Fibroblast of pulmonary artery (primary cell): ENCODE measurements at regions not wholly inside any gene's neighbourhood (a gene's known extent, or its start where the extent isn't known, plus 50 kb on each side); places are given as distances from the start of the nearest gene placed in this dataset.

ENCODE experiments used
- DNase-seq: peaks from one replicate; pipeline ENCODE4 v3.0.0-alpha.2; 2010; ENCODE audit warnings: low read depth
- H3K4me3 ChIP-seq: replicated peaks from 2 replicates; pipeline ENCODE4 v1.5.1; 2011; ENCODE audit warnings: low read depth, mild to moderate bottlenecking, control low read depth, low read length, moderate library complexity
- TF ChIP-seq, protein P1 (sequence below): IDR thresholded peaks from 2 replicates; pipeline ENCODE4 v1.5.1; 2011; ENCODE audit warnings: mild to moderate bottlenecking, control low read depth, low read length, inconsistent platforms; ENCODE audit errors: missing control alignments

DNA sequence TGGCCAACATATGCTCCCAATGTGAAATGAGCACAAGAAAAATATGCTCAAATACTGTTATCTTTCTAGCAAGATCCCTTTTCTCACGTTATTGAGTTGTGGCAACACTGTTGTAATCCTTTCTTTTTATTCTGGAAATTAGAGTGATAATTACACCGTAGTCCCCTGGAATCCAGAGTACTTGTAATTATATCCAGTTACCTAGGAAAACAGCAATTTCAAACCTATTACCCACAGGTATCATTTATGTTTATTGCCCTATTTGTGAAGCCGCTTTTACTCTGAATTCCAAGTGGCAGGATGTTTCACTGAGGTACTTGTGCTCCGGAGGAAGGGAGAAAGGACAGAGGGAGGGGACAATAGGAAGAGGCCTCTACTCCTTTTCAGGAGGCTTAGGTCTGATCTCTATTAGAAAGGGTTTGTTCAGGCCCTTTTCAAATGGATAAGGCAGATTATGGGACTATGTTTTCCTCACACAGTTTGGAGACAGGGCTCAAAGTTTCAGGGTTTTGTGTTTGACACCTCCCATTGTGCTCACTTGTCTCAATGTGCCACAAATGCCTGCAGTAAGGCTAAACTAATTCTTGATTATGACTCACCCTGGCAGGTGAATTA, 646.6 kb downstream of the TUSC7 start:
- DNase-seq, result no peak
- no peak overlapping the region for H3K4me3 ChIP-seq
- TF ChIP-seq, protein P1, sequence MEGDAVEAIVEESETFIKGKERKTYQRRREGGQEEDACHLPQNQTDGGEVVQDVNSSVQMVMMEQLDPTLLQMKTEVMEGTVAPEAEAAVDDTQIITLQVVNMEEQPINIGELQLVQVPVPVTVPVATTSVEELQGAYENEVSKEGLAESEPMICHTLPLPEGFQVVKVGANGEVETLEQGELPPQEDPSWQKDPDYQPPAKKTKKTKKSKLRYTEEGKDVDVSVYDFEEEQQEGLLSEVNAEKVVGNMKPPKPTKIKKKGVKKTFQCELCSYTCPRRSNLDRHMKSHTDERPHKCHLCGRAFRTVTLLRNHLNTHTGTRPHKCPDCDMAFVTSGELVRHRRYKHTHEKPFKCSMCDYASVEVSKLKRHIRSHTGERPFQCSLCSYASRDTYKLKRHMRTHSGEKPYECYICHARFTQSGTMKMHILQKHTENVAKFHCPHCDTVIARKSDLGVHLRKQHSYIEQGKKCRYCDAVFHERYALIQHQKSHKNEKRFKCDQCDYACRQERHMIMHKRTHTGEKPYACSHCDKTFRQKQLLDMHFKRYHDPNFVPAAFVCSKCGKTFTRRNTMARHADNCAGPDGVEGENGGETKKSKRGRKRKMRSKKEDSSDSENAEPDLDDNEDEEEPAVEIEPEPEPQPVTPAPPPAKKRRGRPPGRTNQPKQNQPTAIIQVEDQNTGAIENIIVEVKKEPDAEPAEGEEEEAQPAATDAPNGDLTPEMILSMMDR, result no peak

DNA sequence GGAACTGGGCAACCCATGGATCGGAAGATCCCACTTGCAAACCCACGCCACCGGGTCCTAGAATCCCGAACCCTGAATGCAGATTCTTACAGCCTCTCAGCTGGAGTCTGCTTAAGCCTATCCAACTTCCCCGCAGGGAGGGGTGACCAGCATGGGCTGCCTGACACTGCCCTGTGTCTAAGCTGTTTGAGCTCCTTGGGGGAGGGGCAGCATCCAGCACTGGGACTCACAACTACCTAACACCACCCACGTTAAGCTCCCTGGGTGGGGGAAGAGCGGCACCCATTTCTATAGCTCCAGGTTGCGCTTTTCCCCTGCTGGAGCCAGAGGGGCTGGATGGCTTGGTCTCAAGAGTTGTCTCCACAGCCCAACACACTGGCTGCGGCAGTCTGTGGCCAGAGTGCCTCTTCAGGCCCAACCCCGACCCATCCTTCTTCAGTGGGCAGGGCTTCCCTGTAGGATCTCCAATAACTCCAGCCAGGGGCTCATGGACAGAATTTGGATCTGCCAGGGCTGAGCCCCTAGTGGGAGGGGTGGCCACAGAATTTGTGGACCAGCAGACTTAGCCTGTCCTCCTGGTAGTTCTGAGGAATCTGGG, 649.2 kb downstream of the TUSC7 start:
- TF ChIP-seq, protein P1, result no peak
- no peak overlapping the region for H3K4me3 ChIP-seq
- no peak for DNase-seq

- no peak for DNase-seq
These were observed 657.0 kb downstream of the TUSC7 start for GRCh38 chr3:117366574-117366973.

GRCh38 chr3:117367861-117368260, 658.3 kb downstream of the TUSC7 start:
- no peak overlapping the region for H3K4me3 ChIP-seq
- TF ChIP-seq, protein P1, result no peak
- no peak for DNase-seq

More at GRCh38 chr3:117366574-117366973, 657.0 kb downstream of the TUSC7 start:
- TF ChIP-seq, protein P1, result no peak
- no peak overlapping the region for H3K4me3 ChIP-seq

DNA sequence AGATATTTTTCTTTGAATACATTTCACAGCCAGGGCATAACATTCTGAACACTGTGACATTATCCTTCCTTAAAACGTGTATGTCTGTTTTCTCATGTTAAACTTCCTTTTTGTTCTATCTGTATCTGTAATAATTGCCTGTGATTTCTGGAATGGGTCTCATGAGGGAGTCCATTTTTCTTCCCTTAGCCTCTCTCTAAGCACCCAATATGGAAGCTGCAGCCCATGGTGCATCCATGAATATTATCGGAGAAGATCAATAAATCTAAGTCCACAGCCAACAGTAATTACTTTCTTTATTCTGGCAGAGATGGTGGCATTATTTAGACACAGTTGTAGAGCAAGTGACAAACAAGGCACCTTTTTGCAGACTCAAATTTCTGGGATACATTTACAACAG, 671.1 kb downstream of the TUSC7 start:
- DNase-seq, result no peak
- TF ChIP-seq, protein P1, result no peak
- no peak overlapping the region for H3K4me3 ChIP-seq

GRCh38 chr3:117393119-117393518, 683.5 kb downstream of the TUSC7 start:
- TF ChIP-seq, protein P1, result no peak
- DNase-seq, result peak; percentile 18
- H3K4me3 ChIP-seq, result no peak overlapping the region
